ENCODE measurements at regions not wholly inside any gene's neighbourhood (a gene's known extent, or its start where the extent isn't known, plus 50 kb on each side); places are given as distances from the start of the nearest gene placed in this dataset.

DNA sequence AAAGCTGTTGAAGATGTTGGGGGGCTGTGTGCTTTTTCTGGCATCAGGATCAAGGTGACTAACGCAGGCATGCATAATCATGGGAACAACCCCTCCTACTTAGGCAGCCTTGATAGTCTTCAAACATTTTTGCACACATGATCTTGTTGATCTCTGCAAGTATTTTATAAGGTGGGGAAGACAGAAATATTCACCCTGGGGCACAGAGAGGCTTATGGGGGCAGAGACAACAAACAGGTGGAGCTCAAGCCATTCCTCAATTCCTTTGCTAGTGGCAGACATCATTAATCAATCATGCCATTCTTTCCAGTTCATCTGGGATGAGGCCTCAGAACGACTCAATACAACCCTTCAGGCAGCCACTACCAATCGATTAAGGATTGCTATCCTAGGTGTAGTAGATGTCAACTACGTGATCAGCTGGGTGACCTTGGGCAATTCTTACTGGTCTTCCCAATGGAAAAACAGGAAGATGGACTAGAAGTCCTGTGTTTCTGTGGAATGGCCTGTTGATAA, 110.3 kb upstream of the SMAD3 start:
- TF ChIP-seq, protein P1, sequence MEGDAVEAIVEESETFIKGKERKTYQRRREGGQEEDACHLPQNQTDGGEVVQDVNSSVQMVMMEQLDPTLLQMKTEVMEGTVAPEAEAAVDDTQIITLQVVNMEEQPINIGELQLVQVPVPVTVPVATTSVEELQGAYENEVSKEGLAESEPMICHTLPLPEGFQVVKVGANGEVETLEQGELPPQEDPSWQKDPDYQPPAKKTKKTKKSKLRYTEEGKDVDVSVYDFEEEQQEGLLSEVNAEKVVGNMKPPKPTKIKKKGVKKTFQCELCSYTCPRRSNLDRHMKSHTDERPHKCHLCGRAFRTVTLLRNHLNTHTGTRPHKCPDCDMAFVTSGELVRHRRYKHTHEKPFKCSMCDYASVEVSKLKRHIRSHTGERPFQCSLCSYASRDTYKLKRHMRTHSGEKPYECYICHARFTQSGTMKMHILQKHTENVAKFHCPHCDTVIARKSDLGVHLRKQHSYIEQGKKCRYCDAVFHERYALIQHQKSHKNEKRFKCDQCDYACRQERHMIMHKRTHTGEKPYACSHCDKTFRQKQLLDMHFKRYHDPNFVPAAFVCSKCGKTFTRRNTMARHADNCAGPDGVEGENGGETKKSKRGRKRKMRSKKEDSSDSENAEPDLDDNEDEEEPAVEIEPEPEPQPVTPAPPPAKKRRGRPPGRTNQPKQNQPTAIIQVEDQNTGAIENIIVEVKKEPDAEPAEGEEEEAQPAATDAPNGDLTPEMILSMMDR (conservative IDR thresholded peaks at IDR 0.05; ENCODE audit: low read length): no peak
- TF ChIP-seq EZH2phosphoT487 (IDR thresholded peaks at IDR 0.05; ENCODE audit: borderline replicate concordance, low read depth, low read length): no peak

All from OCI-LY7 (cell line).